Putamen (tissue), 1 donor: ENCODE measurements at regions not wholly inside any gene's neighbourhood (a gene's known extent, or its start where the extent isn't known, plus 50 kb on each side); places are given as distances from the start of the nearest gene placed in this dataset.
"Not testable (repeated sequence)": the region's sequence is repeated elsewhere in the genome, so short reads cannot be mapped to it uniquely, and the experiment has no call there.

Experiments
- DNase-seq: peaks from one replicate; pipeline ENCODE4 v3.0.0-alpha.2; 2016; ENCODE audit warnings: low spot score

DNA sequence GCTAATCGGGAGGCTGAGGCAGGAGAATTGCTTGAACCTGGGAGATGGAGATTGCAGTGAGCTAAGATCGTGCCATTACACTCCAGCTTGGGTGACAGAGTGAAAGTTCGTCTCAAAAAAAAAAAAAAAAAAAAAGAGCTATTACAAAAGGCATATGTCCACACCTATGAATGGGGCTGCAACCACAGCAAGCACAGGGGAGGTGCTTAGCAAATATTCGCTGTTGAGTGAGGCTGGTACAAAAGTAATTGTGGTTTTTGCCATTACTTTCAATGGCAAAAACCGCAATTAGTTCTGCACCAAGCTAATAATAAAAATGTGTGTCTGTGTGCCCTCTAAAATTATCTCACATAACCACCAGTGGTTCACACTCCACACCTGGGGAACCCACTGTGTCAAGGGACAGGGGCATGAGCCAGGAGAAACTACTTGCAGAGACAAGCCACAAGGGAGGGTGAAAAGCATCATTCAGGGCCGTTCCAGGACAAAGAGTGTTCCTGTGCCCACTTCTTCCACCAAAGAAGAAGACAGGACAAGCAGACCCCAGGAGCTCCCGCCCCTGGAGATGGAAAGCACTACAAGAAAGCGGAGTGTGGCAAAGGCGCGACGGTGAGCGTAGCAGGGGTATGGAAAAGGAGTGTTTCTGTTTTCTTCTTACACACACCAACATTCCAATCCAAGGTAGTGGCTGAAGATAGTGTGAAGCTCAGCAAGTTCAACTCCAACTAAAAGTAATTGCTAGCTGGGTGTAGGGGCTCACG, 84.4 kb upstream of the CNEP1R1 start:
- no peak for DNase-seq

DNA sequence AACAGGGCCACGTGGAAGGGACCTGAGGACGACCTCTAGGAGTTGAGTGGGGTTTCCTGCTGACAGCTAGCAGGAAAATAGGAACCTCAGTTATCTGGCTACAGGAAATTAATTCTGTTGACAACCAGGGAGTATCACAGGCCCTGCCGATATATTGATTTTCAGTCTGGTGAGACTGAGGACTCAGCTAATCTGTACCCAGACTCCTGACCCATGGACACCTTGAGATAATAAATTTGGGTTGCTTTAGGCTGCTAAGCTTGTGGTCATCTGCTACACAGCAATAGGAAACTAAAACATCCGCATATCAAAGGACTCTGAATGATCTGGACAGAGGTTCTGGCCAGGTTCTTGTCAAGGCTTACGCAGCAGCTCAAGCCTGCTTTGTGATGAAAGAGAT, 80.8 kb upstream of the CNEP1R1 start:
- DNase-seq = no peak

DNA sequence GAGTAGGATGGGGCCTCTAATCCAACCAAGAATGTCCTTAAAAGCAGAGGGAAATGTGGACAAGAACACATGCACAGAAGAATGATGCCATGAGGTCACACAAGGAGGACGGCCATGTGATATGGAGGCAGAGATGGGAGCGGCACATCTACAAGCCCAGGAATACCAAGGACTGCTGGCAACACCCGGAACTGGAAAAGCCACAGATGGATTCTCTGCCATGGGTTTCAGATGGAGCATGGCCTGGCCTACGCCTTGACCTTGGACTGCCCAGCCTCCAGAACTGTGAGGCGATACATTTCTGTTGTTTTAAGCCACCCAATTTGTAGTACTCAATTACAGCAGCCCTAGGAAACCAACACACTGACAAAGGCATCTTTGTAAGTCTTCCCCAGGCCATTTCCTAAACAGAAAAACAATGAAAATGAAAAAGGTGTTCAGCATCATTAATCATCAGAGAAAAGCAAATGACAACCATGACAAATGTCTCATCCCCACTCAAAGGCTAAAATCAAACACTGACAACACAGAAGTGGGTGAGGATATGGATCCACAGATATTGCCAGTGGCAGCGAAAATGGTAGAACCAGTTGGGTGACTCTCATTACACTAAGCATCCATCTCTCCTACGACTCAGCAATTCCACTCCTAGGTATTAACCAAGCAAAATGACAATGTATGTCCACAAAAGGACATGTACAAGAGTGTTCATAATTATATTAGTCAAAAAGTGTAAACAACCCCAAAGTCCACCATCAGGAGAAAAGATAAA, 76.9 kb upstream of the CNEP1R1 start:
- DNase-seq = no peak

DNA sequence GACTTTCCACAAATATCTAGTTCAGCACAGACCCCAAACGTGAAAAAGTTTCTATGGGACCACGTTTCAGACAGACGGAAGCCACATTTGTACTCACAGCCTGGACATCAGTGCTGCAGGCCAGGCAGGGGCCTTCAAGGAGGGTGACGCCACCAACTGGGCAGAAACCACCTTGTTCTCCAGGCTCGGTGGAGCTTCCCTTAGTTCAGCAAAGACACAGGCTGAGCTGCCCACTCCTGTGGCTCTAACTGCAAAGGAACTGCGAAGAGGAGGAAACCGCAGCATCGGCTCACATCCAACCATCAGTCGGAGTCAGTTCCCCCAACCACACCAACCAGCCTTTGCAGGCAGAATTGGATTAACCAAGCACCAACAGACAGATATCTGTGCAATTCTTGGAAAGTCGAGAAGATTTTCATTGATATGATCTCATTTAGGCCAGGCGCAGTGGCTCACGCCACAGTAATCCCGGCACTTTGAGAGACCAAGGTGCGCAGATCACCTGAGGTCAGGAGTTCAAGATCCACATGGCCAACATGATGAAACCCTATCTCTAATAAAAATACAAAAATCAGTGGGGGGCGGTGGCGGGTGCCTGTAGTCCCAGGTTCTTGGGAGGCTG, 73.3 kb upstream of the CNEP1R1 start:
- DNase-seq = no peak

DNA sequence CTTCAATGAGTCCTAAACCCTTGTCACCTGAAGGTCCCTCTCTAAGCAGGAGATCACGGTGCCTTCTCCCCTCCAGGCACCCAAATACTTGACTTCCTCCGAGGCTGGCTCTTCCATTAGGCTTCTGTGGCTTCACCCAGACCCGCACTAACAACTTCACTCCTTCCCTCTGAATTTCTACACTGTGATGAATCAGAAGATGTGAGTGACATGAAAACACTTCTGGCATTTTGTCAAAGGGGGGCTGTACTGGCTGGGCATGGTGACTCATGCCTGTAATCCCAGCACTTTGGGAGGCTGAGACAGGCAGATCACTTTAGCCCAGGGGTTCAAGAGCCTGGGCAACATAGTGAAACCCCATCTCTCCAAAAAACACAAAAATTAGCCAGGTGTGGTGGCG, 72.6 kb upstream of the CNEP1R1 start:
- no peak for DNase-seq

DNA sequence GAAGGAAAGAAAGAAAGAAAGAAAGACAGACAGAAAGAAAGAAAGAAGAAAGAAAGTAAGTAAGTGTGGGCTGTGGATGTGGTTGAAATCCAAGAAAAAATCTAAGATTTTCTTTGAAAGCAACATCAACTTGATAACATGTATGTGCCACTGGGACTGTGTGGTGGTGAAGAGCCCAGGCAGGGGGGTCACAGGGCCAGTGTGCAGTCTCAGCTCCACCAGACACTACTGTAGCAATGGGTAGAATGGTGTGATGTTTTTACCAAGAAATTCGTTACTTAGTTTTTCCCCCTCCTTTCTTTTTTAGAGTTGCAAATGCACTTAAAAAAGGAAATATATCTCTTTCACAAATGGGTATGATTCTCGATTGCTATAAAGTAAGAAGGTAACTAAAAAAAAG, 71.9 kb upstream of the CNEP1R1 start:
- DNase-seq = no peak

DNA sequence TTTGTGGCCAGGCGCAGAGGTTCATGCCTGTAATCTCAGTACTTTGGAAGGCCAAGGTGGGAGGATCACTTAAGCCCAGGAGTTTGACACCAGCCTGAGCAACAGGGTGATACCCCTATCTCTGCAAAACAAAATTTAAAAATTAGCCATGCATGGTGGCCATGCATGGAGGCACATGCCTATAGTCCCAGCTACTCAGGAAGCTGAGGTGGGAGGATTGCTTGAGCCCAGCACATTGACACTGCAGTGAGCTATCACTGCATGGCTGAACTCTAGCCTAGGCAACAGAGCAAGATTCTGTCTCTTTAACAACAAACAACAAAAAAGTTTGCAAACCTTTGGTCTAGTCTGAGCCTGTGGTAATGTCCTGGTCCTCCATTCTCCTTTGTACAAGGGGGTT, 69.2 kb upstream of the CNEP1R1 start:
- no peak for DNase-seq

DNA sequence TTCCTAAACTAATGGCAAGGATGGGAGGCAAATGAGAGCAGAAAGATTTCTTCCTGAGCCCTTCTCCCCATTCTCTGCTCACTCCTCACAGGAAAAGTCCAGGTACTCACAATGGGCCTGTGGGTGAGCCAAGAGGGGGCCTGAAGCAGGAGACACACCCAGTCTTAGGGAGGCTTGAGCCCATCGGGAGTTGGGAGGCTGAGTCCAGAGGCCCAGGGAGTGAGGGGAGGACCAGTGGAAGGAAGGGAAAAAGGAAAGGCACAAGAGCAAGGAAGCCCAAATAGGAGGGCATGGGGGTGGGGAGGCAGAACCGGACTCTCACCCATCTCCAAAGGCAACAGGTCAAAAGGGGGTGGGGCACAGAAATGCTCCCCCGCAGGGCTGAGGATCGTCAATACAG, 68.1 kb upstream of the CNEP1R1 start:
- no peak for DNase-seq

DNA sequence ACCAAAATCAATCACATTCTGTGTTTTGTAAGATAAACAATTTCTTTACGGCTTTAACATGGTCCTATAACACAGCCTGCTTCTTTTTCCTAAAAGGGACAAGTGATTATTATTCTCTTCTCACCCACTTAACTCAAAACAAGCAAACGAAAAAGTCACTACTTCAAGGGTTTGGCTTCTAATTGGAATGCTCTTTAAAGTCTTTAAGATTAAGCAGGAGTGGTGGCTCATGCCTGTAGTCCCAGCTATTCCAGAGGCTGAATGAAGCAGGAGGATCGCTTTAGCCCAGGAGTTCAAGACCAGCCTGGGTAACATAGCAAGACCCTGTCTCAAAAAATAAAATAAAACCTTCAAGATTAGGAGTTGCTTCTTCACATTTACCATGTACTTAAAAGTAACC, 66.6 kb upstream of the CNEP1R1 start:
- no peak for DNase-seq

DNA sequence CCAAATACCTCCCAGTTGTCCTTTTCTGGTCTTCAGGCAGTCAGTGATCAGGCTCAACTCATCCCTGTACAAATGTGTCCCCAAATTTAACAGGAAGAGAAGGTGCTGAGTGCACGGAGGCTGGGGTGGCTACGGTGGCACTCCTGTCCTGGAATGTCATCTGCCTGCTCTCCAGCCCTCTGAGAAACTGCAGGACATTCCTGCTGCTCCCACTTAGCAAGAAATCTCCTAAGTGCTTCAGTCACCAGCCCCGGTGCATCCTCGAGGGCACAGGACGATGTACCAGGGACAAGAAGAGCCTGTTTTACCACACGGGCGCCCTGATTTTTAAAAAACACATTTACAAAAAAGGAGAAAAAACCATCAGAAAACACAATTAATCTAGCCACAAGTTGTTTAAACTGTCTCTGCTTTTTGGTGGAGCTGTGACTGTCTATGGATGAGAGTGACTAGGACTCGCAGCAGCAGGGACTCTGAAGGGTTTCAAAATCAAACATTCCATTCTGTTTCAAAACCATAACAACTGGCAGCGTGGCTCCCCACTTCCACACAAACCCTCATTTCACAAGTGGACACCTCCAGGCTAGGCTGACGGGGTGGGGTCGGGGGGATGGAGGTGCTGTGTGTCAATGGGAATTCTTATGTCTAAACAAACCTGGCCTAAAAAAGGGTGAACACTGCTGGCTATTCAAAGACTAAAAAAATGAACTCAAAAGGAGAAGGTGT, 65.3 kb upstream of the CNEP1R1 start:
- no peak for DNase-seq

DNA sequence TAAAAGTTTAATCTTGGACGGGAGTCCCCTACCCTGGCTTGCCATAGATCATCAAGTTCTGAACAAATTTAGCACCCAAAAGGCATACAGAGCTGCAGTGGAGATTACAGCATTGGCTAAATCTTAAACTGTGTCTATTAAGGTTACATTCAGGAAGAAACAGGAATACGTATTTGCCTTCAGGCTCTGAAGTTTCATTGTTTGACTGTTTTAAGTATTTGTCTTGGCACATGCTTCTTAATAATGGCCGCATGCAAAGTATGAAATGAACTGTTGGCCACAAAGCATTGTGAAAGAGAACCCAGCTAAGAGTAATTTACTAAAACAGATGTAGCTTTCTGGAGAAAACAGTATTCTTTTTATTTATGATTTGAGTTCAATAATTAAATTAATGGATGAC, 63.9 kb upstream of the CNEP1R1 start:
- no peak for DNase-seq

DNA sequence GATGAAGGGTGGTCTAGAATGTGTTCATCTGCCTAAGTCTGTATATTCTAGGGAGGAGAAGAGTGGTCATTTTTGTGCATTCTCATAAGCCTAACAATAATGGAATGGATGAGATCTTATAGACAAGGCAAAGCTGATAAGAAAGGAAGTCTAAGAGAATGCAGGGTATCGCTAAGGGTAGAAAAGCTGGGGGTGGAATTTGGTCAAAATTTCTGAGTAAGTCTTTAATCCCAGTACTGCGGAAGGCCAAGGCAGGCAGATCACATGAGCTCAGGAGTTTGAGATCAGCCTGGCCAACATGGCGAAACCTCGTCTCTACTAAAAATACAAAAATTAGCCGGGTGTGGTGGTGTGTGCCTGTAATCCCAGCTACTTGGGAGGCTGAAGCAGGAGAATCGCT, 62.5 kb upstream of the CNEP1R1 start:
- DNase-seq = not testable (repeated sequence)

DNA sequence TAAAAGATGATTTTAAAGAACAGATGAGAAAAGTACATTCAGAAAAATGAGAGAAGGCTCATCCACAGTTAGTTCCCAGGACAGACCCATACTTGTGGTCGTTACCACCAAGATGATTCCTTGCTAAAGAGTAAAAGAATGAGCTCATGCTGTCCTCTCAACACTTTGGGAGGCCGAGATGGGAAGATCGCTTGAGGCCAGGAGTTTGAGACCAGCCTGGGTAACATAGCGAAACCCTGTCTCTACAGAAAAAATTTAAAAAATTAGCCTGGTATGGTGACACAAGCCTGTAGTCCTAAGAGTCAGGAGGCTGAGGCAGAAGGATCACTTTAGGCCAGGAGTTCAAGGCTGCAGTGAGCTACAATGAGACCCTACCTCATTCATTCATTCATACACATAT, 60.7 kb upstream of the CNEP1R1 start:
- no peak for DNase-seq

DNA sequence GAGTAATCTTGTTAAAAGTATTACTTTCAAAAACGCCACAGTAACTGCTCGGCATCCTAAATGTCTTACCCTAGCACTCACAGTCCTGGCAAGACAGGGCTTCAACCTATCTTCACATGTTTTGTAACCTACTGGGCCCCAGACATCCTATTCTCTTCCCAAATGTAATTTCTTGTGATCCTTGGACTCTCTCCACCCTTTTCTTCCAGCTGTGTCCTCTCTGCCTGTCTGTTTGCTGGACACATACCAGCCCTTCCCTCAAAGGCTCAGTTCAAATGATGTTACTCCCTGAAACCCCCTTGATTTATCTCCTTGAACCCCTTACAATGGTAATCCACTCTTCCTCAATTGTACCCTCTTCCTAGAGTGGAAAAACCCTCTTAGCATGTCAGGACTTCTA, 60.1 kb upstream of the CNEP1R1 start:
- DNase-seq = no peak

DNA sequence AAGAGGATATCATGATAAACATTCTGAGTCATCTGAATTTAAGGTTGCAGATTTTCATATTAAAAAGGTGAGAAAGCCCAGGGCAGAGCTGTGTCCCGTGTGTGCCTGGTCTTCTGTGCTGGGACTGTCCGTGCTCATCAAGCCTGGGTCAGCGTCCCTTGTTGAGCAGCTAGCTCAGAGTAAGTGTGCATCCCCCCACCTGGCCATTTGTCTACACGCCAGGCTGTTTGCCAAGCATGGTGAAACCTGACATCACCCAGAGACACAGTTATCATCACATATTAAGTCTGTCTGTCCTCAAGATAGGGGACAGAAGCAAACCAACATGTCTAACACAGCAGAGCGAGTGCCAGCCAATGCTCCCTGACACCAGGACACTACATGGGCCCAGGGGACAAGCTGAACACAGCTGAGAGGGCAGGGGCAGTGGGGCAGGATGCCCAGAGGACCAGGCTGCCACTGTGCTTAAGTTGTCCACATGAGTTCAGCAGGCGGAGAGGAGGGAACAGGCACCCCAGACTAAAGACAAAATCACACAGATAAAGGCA, 57.9 kb upstream of the CNEP1R1 start:
- no peak for DNase-seq

DNA sequence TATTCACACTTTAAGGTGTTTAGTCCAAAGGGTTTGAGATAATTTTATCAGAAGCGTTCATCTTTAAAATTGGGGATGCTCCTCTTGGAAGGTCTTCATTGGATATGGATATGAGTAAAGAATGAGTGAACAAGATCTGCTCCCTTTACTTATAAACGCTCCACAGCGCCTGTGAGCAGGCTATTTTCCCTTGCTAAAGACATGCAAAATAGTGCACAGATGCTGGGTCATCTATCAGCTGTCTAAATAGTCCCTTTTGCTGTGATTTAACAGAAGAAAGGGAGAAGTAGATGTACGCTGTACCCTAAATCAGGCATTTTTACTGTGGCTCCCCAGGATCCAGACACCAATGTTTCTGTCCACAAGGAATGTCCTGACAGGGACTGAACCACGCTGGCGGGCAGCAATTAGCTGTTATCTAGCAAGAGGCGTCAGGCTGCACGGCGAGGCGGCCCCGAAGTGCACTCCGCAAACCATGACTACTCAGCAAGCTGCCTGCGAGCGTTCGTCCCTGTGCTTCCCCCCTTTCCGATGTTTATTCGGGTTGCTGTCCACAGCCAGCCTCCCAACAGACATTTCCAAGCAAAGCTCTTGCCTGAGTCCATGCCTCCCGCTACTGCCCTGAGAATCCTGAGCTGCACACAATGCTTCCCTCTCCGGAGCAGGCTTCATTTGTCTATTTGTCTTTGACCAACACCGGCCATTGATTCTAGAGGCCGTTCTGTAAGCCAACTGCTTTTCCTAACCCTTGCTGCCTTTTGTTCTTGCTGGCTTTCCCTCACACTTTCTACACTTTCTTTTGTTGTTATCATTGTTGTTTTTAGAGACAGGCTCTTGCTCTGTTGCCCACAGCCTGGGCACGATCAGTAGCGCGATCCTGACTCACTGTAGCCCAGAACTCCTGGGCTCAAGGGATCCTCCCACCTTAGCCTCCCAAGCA, 55.7 kb upstream of the CNEP1R1 start:
- no peak for DNase-seq

DNA sequence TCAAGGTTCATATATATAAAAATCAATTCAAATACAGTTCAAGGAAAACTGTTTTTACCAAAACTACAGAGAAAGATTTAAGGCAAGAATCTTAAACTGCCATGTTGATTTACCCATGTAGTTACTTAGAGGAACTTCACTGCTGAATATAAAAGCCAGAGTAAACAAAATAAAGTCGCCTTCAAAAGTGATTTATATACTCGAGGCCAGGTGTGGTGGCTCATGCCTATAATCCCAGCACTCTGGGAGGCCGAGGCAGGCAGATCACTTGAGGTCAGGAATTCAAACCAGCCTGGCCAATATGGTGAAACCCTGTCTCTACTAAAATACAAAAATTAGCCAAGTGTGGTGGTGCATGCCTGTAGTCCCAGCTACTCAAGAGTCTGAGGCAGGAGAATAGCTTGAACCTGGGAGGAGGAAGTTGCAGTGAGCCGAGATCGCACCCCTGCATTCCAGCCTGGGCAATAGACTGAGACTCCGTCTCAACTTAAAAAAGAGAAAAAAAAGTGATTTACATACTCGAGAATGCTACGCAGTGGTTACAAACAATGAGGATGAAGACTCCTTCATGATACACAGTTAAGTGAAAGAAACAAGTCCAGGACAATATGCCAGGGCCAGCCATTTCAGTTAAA, 54.1 kb upstream of the CNEP1R1 start:
- no peak for DNase-seq

DNA sequence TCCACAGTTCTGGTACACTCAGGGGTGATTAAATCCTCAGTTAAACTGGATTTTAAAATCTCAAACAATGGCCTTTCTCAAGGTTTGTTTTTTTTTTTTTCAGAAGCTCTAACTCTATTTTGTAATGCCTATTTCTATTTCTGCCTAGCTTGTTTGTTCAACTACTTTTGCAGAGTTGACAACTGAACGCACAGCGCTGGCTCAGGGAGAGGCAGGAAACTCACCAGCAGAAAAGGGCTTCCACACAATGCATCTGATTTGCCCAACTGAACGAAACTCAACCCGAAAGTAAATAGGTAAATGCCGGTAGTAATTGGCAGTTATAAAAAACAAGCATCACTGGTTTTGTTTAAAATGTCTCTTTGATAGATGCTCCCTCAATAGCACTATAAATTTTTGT, 52.7 kb upstream of the CNEP1R1 start:
- no peak for DNase-seq

DNA sequence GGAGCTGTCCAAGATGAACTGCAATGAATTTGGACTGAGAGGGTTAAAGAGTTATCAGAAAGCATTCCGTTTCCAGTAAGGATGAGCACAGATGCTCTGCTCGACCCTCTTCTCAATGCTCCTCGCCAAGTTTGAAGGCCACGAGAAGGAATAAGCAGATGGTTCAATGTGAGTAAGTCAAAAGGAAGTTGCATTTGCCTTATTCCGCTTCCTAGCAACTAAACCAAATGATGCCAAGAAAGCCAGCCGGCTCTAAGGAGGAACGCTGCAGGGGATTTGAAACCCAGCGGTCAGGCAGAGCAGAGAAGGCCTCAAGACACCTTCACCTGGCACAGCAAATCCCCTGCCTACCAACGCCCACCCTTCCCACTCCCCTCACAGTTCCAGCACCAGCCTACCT, 52.1 kb upstream of the CNEP1R1 start:
- DNase-seq = no peak
